Peyer's patch (tissue), 4 donors: ENCODE measurements at regions not wholly inside any gene's neighbourhood (a gene's known extent, or its start where the extent isn't known, plus 50 kb on each side); places are given as distances from the start of the nearest gene placed in this dataset.

Experiments used
- POLR2A ChIP-seq, 2 donors: fragments of 450-650 bp; IDR thresholded peaks; one replicate each; pipeline ENCODE4 v1.5.1; 2017; ENCODE audit warnings: antibody characterized with exemption in 2 of 2, mild to moderate bottlenecking in 2 of 2, moderate library complexity in 2 of 2
- TF ChIP-seq, protein P1 (sequence below), 6 experiments: fragments of 450-650 bp in 4 of 6; fragments of 200-600 bp in 2 of 6; sonication (generic) in 1 of 6; IDR thresholded peaks; one replicate each; pipeline ENCODE4 v1.5.1; 2017 to 2019; ENCODE audit warnings: antibody characterized with exemption in 6 of 6, mild to moderate bottlenecking in 3 of 6, moderate library complexity in 1 of 6

GRCh38 chr12:25702553-25702952, 149.5 kb upstream of the LMNTD1 start:
- TF ChIP-seq, protein P1, sequence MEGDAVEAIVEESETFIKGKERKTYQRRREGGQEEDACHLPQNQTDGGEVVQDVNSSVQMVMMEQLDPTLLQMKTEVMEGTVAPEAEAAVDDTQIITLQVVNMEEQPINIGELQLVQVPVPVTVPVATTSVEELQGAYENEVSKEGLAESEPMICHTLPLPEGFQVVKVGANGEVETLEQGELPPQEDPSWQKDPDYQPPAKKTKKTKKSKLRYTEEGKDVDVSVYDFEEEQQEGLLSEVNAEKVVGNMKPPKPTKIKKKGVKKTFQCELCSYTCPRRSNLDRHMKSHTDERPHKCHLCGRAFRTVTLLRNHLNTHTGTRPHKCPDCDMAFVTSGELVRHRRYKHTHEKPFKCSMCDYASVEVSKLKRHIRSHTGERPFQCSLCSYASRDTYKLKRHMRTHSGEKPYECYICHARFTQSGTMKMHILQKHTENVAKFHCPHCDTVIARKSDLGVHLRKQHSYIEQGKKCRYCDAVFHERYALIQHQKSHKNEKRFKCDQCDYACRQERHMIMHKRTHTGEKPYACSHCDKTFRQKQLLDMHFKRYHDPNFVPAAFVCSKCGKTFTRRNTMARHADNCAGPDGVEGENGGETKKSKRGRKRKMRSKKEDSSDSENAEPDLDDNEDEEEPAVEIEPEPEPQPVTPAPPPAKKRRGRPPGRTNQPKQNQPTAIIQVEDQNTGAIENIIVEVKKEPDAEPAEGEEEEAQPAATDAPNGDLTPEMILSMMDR (IDR thresholded peaks at IDR 0.05): no peak
- TF ChIP-seq POLR2A (IDR thresholded peaks at IDR 0.05): no peak
